Rectal smooth muscle tissue (tissue), 1 donor: ENCODE measurements at regions not wholly inside any gene's neighbourhood (a gene's known extent, or its start where the extent isn't known, plus 50 kb on each side); places are given as distances from the start of the nearest gene placed in this dataset.

Experiments
- H3K27ac ChIP-seq: one replicate; pipeline ENCODE4 v1.7.0; 2013; ENCODE audit warnings: low read depth, low read length, inconsistent platforms
- H3K27me3 ChIP-seq: one replicate; pipeline ENCODE4 v1.7.0; 2013; ENCODE audit warnings: low read length; ENCODE audit not compliant: control insufficient read depth, insufficient read depth
- H3K36me3 ChIP-seq: one replicate; pipeline ENCODE4 v1.7.0; 2013; ENCODE audit warnings: low read length; ENCODE audit not compliant: control insufficient read depth, insufficient read depth
- H3K4me1 ChIP-seq: one replicate; pipeline ENCODE4 v1.7.0; 2013; ENCODE audit warnings: low read length; ENCODE audit not compliant: control insufficient read depth, insufficient read depth
- H3K4me3 ChIP-seq: one replicate; pipeline ENCODE4 v1.7.0; 2013; ENCODE audit warnings: low read length
- H3K9ac ChIP-seq: one replicate; pipeline ENCODE4 v1.7.0; 2013; ENCODE audit warnings: low read length

- Histone ChIP-seq H3K9ac (no peak overlapping the region), H3K27ac (no peak overlapping the region), H3K4me3 (no peak overlapping the region), H3K4me1 (peaks cover 2% of the 10 kb centered on the region), H3K36me3 (no peaks in the 10 kb centered on the region), H3K27me3 (no peaks in the 10 kb centered on the region)
Measured at GRCh38 chr1:164361927-164362326, 197.1 kb upstream of the PBX1 start.

- Histone ChIP-seq H3K27ac (no peak overlapping the region), H3K4me3 (no peak overlapping the region), H3K4me1 (peaks cover 2% of the 10 kb centered on the region), H3K9ac (no peak overlapping the region), H3K27me3 (no peaks in the 10 kb centered on the region), H3K36me3 (no peaks in the 10 kb centered on the region)
Measured at GRCh38 chr1:164363980-164364379, 195.0 kb upstream of the PBX1 start.

GRCh38 chr1:164366014-164366413 lies 193.0 kb upstream of the PBX1 start:
- Histone ChIP-seq H3K27ac (no peak overlapping the region), H3K4me3 (no peak overlapping the region), H3K27me3 (no peaks in the 10 kb centered on the region), H3K9ac (no peak overlapping the region), H3K4me1 (peaks cover 4% of the 10 kb centered on the region), H3K36me3 (no peaks in the 10 kb centered on the region)

GRCh38 chr1:164369698-164370365 lies 189.2 kb upstream of the PBX1 start:
- H3K9ac ChIP-seq: no peak overlapping the region
- H3K4me1 ChIP-seq: peaks cover 2% of the 10 kb centered on the region
- peak overlapping the region; percentile 56 for H3K27ac ChIP-seq
- H3K27me3 ChIP-seq: no peaks in the 10 kb centered on the region
- H3K36me3 ChIP-seq: no peaks in the 10 kb centered on the region
- no peak overlapping the region for H3K4me3 ChIP-seq

GRCh38 chr1:164380893-164381292 lies 178.1 kb upstream of the PBX1 start:
- no peaks in the 10 kb centered on the region for H3K4me1 ChIP-seq
- H3K4me3 ChIP-seq: no peak overlapping the region
- no peak overlapping the region for H3K27ac ChIP-seq
- H3K36me3 ChIP-seq: no peaks in the 10 kb centered on the region
- no peak overlapping the region for H3K9ac ChIP-seq
- no peaks in the 10 kb centered on the region for H3K27me3 ChIP-seq

GRCh38 chr1:164382384-164382783 lies 176.6 kb upstream of the PBX1 start:
- Histone ChIP-seq H3K4me3 (no peak overlapping the region), H3K36me3 (no peaks in the 10 kb centered on the region), H3K9ac (no peak overlapping the region), H3K27me3 (no peaks in the 10 kb centered on the region), H3K4me1 (no peaks in the 10 kb centered on the region), H3K27ac (no peak overlapping the region)

GRCh38 chr1:164384262-164384661 lies 174.7 kb upstream of the PBX1 start:
- Histone ChIP-seq H3K4me1 (no peaks in the 10 kb centered on the region), H3K9ac (no peak overlapping the region), H3K4me3 (no peak overlapping the region), H3K36me3 (no peaks in the 10 kb centered on the region), H3K27ac (no peak overlapping the region), H3K27me3 (no peaks in the 10 kb centered on the region)

GRCh38 chr1:164417016-164417704 lies 141.8 kb upstream of the PBX1 start:
- Histone ChIP-seq H3K27me3 (no peaks in the 10 kb centered on the region), H3K4me3 (no peak overlapping the region), H3K27ac (no peak overlapping the region), H3K4me1 (no peaks in the 10 kb centered on the region), H3K36me3 (no peaks in the 10 kb centered on the region), H3K9ac (no peak overlapping the region)

GRCh38 chr1:164423136-164423535 lies 135.8 kb upstream of the PBX1 start:
- no peak overlapping the region for H3K9ac ChIP-seq
- H3K27me3 ChIP-seq: no peaks in the 10 kb centered on the region
- H3K27ac ChIP-seq: no peak overlapping the region
- no peak overlapping the region for H3K4me3 ChIP-seq
- no peaks in the 10 kb centered on the region for H3K4me1 ChIP-seq
- H3K36me3 ChIP-seq: no peaks in the 10 kb centered on the region

- Histone ChIP-seq H3K4me3 (no peak overlapping the region), H3K27ac (no peak overlapping the region), H3K36me3 (no peaks in the 10 kb centered on the region), H3K9ac (no peak overlapping the region), H3K27me3 (no peaks in the 10 kb centered on the region), H3K4me1 (no peaks in the 10 kb centered on the region)
Measured at GRCh38 chr1:164433141-164433817, 125.7 kb upstream of the PBX1 start.

- no peaks in the 10 kb centered on the region for H3K36me3 ChIP-seq
- H3K4me1 ChIP-seq: no peaks in the 10 kb centered on the region
- H3K27ac ChIP-seq: no peak overlapping the region
- no peak overlapping the region for H3K4me3 ChIP-seq
- no peak overlapping the region for H3K9ac ChIP-seq
- no peaks in the 10 kb centered on the region for H3K27me3 ChIP-seq
Measured at GRCh38 chr1:164433818-164434170, 125.2 kb upstream of the PBX1 start.

GRCh38 chr1:164440232-164440631 lies 118.8 kb upstream of the PBX1 start:
- Histone ChIP-seq H3K27me3 (no peaks in the 10 kb centered on the region), H3K9ac (no peak overlapping the region)

GRCh38 chr1:164443166-164443565 lies 115.8 kb upstream of the PBX1 start:
- Histone ChIP-seq H3K36me3 (no peaks in the 10 kb centered on the region), H3K4me1 (peaks cover 4% of the 10 kb centered on the region), H3K27me3 (no peaks in the 10 kb centered on the region), H3K9ac (no peak overlapping the region), H3K27ac (no peak overlapping the region), H3K4me3 (no peak overlapping the region)

More at GRCh38 chr1:164440232-164440631, 118.8 kb upstream of the PBX1 start:
- Histone ChIP-seq H3K36me3 (no peaks in the 10 kb centered on the region), H3K4me3 (no peak overlapping the region), H3K4me1 (peaks cover 4% of the 10 kb centered on the region), H3K27ac (no peak overlapping the region)
